DMS79 (cell line): ENCODE measurements at regions not wholly inside any gene's neighbourhood (a gene's known extent, or its start where the extent isn't known, plus 50 kb on each side); places are given as distances from the start of the nearest gene placed in this dataset.
"Not testable (repeated sequence)": the region's sequence is repeated elsewhere in the genome, so short reads cannot be mapped to it uniquely, and the experiment has no call there.

Source experiments
- DNase-seq: peaks from one replicate; lab custom pipeline; 2025; lab: John Stamatoyannopoulos, UW

- DNase-seq = no peak
Observed at GRCh38 chr15:61336026-61336638, 107.0 kb upstream of the RORA start.

GRCh38 chr15:61334714-61335113 lies 105.6 kb upstream of the RORA start:
- not testable (repeated sequence) for DNase-seq

DNA sequence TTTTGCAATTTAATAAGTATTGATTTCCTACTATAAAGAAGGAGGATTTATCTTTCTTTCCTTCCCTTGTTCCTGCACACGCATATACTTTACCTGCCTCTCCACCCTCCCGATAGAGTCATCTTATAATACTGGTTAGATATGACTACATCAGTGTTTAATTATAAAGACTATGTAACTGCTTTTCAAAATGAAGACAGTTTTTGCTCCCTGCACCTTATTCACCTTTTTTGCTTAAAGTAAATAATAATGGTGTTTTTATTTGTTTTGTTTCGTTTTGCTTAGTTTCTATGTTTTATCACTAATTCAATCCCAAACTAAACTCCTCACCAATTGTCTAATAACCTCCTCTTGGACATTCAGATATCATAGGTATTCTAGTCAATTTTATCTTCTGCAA lies 101.9 kb upstream of the RORA start:
- DNase-seq = no peak

GRCh38 chr15:61327019-61327631 lies 98.0 kb upstream of the RORA start:
- peak; percentile 38 for DNase-seq

- no peak for DNase-seq
Observed at GRCh38 chr15:61319892-61320291, 90.8 kb upstream of the RORA start.

DNA sequence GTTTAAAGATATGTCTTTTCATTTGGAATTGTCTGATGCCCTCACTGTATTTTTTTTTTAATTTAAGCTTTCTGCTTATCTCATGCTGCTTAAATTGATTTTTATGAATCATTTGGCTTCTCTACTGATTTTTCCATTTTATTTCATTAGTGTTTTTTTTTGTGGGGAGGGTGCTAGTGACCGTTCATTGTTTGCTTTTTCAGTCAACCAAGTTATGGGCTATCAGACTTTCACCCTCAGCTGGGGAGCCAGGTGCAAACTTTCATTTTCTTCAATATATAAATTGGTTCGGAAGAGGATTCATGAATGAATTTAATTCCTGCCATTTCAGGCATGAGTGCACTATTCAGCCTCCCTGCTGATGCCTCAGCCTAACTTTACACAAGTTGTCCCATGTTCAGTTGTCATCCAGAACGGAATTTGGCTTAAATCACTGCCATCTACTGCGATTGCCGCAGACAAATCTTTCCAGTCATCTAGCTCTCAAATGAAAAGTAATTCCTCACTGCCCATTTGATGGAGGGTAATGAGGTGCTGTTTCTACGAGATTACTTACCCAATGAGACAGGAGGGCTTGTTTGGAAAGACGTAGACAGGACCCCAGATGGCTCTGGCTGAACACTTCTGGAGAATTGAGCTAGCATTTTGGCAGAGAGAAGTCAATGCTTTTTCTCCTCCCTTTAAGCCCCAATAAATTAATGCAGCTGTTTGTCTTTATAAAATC lies 89.9 kb upstream of the RORA start:
- DNase-seq = no peak

DNA sequence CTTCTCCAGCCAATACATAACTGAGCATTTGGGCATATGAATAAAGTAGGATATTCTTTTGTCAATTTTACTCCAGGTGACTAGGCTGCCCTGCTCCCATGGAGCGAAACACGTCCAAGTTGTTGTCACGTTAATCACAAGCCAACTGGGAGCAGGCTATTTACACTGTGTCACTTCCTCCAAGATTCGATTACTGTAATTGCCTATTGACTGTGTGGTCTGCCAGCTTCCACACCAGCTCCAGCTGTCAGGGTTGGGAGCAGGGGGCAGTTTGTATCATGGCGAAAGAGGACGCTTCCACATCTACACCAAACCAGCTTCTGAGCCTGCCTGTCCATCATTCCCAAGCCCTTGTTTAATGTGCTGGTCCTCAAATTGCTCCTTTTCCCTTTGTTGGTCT lies 89.2 kb upstream of the RORA start:
- DNase-seq = no peak

- DNase-seq = no peak
Observed at GRCh38 chr15:61315471-61315870, 86.4 kb upstream of the RORA start.

- no peak for DNase-seq
Observed at GRCh38 chr15:61314427-61314826, 85.3 kb upstream of the RORA start.

GRCh38 chr15:61309617-61310016 lies 80.5 kb upstream of the RORA start:
- DNase-seq = no peak

- DNase-seq = no peak
Observed at GRCh38 chr15:61309031-61309511, 80.0 kb upstream of the RORA start.

DNA sequence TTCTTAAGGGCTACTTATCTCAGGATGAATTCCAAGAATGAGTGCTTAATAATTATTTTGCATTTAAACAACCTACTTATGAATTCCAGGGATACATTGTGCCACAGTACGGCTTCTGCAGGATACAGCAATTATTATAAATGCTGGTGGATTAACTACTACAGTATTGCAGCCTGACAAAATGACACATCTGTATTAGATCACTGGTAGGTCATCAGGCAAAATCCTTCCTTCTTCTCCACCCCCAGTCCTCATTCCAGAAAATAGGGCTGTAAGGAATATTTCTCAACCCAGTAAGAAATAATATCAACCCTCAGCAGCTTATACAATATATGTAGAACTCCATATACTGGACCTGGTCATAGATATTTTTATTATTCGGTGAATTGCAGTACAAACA lies 79.3 kb upstream of the RORA start:
- DNase-seq = no peak

- no peak for DNase-seq
Observed at GRCh38 chr15:61307474-61307873, 78.4 kb upstream of the RORA start.

DNA sequence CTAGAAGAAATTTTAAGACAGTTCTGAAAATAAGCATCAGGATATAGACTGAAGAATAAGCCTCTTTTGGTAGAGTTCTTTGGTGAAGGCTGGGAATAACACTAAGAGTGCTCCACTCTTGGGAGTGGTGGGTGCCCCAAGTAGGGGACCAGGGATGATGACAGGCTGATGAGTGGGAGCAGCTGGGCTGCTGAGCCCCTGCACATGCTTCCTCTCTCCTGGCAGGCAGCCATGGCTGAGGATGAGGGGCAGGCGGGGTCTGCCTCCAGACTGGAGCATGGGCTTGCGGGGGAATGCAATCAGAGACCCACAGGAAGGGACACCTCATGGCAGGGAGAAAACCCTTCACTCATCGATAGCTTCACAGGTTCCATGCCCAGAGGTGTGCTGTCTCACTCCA lies 72.6 kb upstream of the RORA start:
- DNase-seq = no peak

GRCh38 chr15:61299075-61299763 lies 70.1 kb upstream of the RORA start:
- no peak for DNase-seq

GRCh38 chr15:61295239-61295638 lies 66.1 kb upstream of the RORA start:
- DNase-seq = no peak

DNA sequence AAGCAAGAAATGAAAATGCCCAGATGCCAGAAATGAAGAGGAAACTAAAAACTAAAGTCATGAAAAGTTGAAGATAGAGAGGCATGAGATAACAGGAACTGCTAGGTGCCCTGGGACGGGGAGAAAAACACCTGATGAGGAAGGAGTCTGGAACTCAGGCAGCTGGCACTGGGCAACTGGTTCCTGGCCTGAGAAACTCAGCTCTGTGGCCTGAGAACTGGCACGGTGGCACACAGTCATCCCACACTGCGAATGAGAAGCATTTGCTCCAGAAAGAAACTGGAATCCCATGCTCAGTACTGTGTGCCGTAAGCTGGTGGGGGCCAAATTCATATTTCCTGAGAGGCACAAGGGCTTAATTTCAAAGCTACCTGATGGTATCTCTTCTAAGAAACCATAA lies 53.6 kb upstream of the RORA start:
- no peak for DNase-seq

- DNase-seq = no peak
Observed at GRCh38 chr15:61281328-61281727, 52.2 kb upstream of the RORA start.
